Caco-2 (cell line): ENCODE measurements at regions not wholly inside any gene's neighbourhood (a gene's known extent, or its start where the extent isn't known, plus 50 kb on each side); places are given as distances from the start of the nearest gene placed in this dataset.

Source experiments
- BruUV-seq: library from RNA; stranded (reverse); fragments of 400-500 nt; replicated peaks from 2 replicates; lab custom pipeline; 2021; lab: Mats Ljungman, UMichigan
- CTCF ChIA-PET: fragments of 300-600 bp; sonication (Branson Sonifier 250); formaldehyde crosslinking; loops from one replicate; lab custom pipeline; 2022; ENCODE audit warnings: antibody characterized with exemption; lab: Charles Lee
- POLR2A ChIA-PET: fragments of 300-600 bp; sonication (Branson Sonifier 250); formaldehyde crosslinking; loops from one replicate; lab custom pipeline; 2022; ENCODE audit warnings: antibody characterized with exemption; lab: Charles Lee
- DNase-seq, 2 experiments: peaks; one replicate each; pipeline versions ENCODE4 v3.0.0 to v3.0.0-alpha.2; 2020 to 2022
- H3K27me3 ChIP-seq: replicated peaks from 2 replicates; pipeline ENCODE4 v1.6.0; 2011; ENCODE audit warnings: low read length; ENCODE audit not compliant: control insufficient read depth, insufficient read depth
- H3K36me3 ChIP-seq: 2 replicates; pipeline ENCODE4 v1.5.1; 2011; ENCODE audit warnings: low read length; ENCODE audit not compliant: control insufficient read depth, insufficient read depth
- H3K4me1 ChIP-seq: fragments of 250-450 bp; sonication (Bioruptor Pico); 2 replicates; pipeline ENCODE4 v1.5.1; 2020; ENCODE audit warnings: mild to moderate bottlenecking
- H3K4me3 ChIP-seq: 2 replicates; pipeline ENCODE4 v1.5.1; 2011; ENCODE audit warnings: low read depth, mild to moderate bottlenecking, control low read depth, low read length
- H3K9me3 ChIP-seq: fragments of 250-450 bp; sonication (Bioruptor Pico); 2 replicates; pipeline ENCODE4 v1.5.1; 2020; ENCODE audit warnings: mild to moderate bottlenecking, moderate library complexity
- H3K27ac Mint-ChIP-seq: one replicate; pipeline ENCODE4 v1.8.0; 2022; ENCODE audit warnings: mixed read lengths; ENCODE audit not compliant: unreplicated experiment
- H3K27me3 Mint-ChIP-seq: one replicate; pipeline ENCODE4 v1.8.0; 2022; ENCODE audit warnings: mixed read lengths; ENCODE audit not compliant: insufficient read depth, unreplicated experiment
- H3K36me3 Mint-ChIP-seq: one replicate; pipeline ENCODE4 v1.8.0; 2022; ENCODE audit warnings: mild to moderate bottlenecking, mixed read lengths; ENCODE audit not compliant: insufficient read depth, unreplicated experiment
- H3K4me1 Mint-ChIP-seq: one replicate; pipeline ENCODE4 v1.8.0; 2022; ENCODE audit warnings: low read depth, mixed read lengths; ENCODE audit not compliant: unreplicated experiment
- H3K4me3 Mint-ChIP-seq: one replicate; pipeline ENCODE4 v1.8.0; 2022; ENCODE audit warnings: mild to moderate bottlenecking, moderate library complexity, mixed read lengths; ENCODE audit not compliant: unreplicated experiment
- H3K9me3 Mint-ChIP-seq: one replicate; pipeline ENCODE4 v1.8.0; 2022; ENCODE audit warnings: mixed read lengths; ENCODE audit not compliant: unreplicated experiment
- CTCF ChIP-seq, 2 experiments: fragments of 200-600 bp in 1 of 2; IDR thresholded peaks; 1 replicate in 1 of 2; 2 replicates in 1 of 2; pipeline versions ENCODE4 v1.5.1 to v1.8.0; 2011 to 2022; ENCODE audit warnings: antibody characterized with exemption in 1 of 2, control low read depth in 1 of 2, inconsistent platforms in 1 of 2, low read depth in 1 of 2, low read length in 1 of 2, mild to moderate bottlenecking in 1 of 2, moderate library complexity in 1 of 2; ENCODE audit not compliant: insufficient read depth in 1 of 2, severe bottlenecking in 1 of 2, unreplicated experiment in 1 of 2
- intact Hi-C: fragments of 100-400 bp; cut with micrococcal nuclease; formaldehyde crosslinking; loops from one replicate; pipeline ENCODE4 v1.10.0; 2022; ENCODE audit not compliant: unreplicated experiment

GRCh38 chr9:23160952-23161469, 665.0 kb downstream of the ELAVL2 start:
- intact Hi-C loops, result no loop called here
- peaks cover 2% of the 10 kb centered on the region for H3K27me3 Mint-ChIP-seq
- H3K9me3 Mint-ChIP-seq, result peaks cover 9% of the 10 kb centered on the region
- H3K27me3 ChIP-seq, result no peaks in the 10 kb centered on the region
- no peak overlapping the region for H3K4me3 ChIP-seq
- no peak overlapping the region for H3K4me3 Mint-ChIP-seq
- TF ChIP-seq CTCF (IDR thresholded peaks at IDR 0.05; ENCODE audit: insufficient read depth in 1 of 2, low read depth in 1 of 2, low read length in 1 of 2, severe bottlenecking in 1 of 2, unreplicated experiment in 1 of 2), result no peak
- no peaks in the 10 kb centered on the region for H3K9me3 ChIP-seq
- no peaks in the 10 kb centered on the region for H3K4me1 ChIP-seq
- no TSS peak for BruUV-seq
- ChIA-PET POLR2A (no interaction called here), CTCF (no interaction called here)
- H3K4me1 Mint-ChIP-seq, result no peaks in the 10 kb centered on the region
- no peak for DNase-seq
- H3K27ac Mint-ChIP-seq, result no peak overlapping the region
- H3K36me3 Mint-ChIP-seq, result no peaks in the 10 kb centered on the region
- H3K36me3 ChIP-seq, result no peaks in the 10 kb centered on the region

- no peaks in the 10 kb centered on the region for H3K36me3 ChIP-seq
- Mint-ChIP-seq H3K36me3 (no peaks in the 10 kb centered on the region), H3K4me1 (no peaks in the 10 kb centered on the region), H3K9me3 (peaks cover 9% of the 10 kb centered on the region), H3K27ac (no peak overlapping the region), H3K27me3 (peaks cover 2% of the 10 kb centered on the region), H3K4me3 (no peak overlapping the region)
- POLR2A ChIA-PET, result no interaction called here
- H3K4me1 ChIP-seq, result no peaks in the 10 kb centered on the region
- no peak overlapping the region for H3K4me3 ChIP-seq
- intact Hi-C loops, result no loop called here
- DNase-seq, result no peak
- CTCF ChIA-PET, result no interaction called here
- no peaks in the 10 kb centered on the region for H3K9me3 ChIP-seq
- no TSS peak for BruUV-seq
- TF ChIP-seq CTCF (IDR thresholded peaks at IDR 0.05; ENCODE audit: insufficient read depth in 1 of 2, low read depth in 1 of 2, low read length in 1 of 2, severe bottlenecking in 1 of 2, unreplicated experiment in 1 of 2), result no peak
- H3K27me3 ChIP-seq, result no peaks in the 10 kb centered on the region
These were observed 663.3 kb downstream of the ELAVL2 start for GRCh38 chr9:23162789-23163188.

GRCh38 chr9:23171479-23171878, 654.6 kb downstream of the ELAVL2 start:
- Mint-ChIP-seq H3K27me3 (no peaks in the 10 kb centered on the region), H3K4me3 (no peak overlapping the region), H3K4me1 (no peaks in the 10 kb centered on the region), H3K36me3 (no peaks in the 10 kb centered on the region), H3K27ac (no peak overlapping the region), H3K9me3 (no peaks in the 10 kb centered on the region)
- no peaks in the 10 kb centered on the region for H3K36me3 ChIP-seq
- ChIA-PET POLR2A (no interaction called here), CTCF (no interaction called here)
- no peaks in the 10 kb centered on the region for H3K27me3 ChIP-seq
- TF ChIP-seq CTCF (IDR thresholded peaks at IDR 0.05; ENCODE audit: insufficient read depth in 1 of 2, low read depth in 1 of 2, low read length in 1 of 2, severe bottlenecking in 1 of 2, unreplicated experiment in 1 of 2), result no peak
- H3K4me3 ChIP-seq, result no peak overlapping the region
- no TSS peak for BruUV-seq
- DNase-seq, result no peak
- no peaks in the 10 kb centered on the region for H3K4me1 ChIP-seq
- no peaks in the 10 kb centered on the region for H3K9me3 ChIP-seq
- intact Hi-C loops, result no loop called here
